ENCODE measurements at regions not wholly inside any gene's neighbourhood (a gene's known extent, or its start where the extent isn't known, plus 50 kb on each side); places are given as distances from the start of the nearest gene placed in this dataset.

GRCh38 chr3:176352716-176353334 is 844.5 kb downstream of the TBL1XR1 start:
- no peak for TF ChIP-seq CTCF (IDR thresholded peaks at IDR 0.05; ENCODE audit: insufficient read depth, low read length, severe bottlenecking)
- H3K27me3 ChIP-seq (ENCODE audit: control insufficient read depth, insufficient read depth, low read length), result no peaks in the 10 kb centered on the region
- H3K36me3 ChIP-seq (ENCODE audit: control insufficient read depth, insufficient read depth, low read length), result no peaks in the 10 kb centered on the region
- DNase-seq (ENCODE audit: low read depth), result peak; percentile 17
- H3K4me3 ChIP-seq (ENCODE audit: low read depth, low read length), result no peak overlapping the region
- no peak for FAIRE-seq

- FAIRE-seq, result no peak
- DNase-seq (ENCODE audit: low read depth), result no peak
- no peak for TF ChIP-seq CTCF (IDR thresholded peaks at IDR 0.05; ENCODE audit: insufficient read depth, low read length, severe bottlenecking)
These were observed 845.9 kb downstream of the TBL1XR1 start for GRCh38 chr3:176351408-176351807.

GRCh38 chr3:176349706-176350105 is 847.6 kb downstream of the TBL1XR1 start:
- no peak for TF ChIP-seq CTCF (IDR thresholded peaks at IDR 0.05; ENCODE audit: insufficient read depth, low read length, severe bottlenecking)
- Histone ChIP-seq H3K27me3 (ENCODE audit: control insufficient read depth, insufficient read depth, low read length) (no peaks in the 10 kb centered on the region), H3K4me3 (ENCODE audit: low read depth, low read length) (no peak overlapping the region), H3K36me3 (ENCODE audit: control insufficient read depth, insufficient read depth, low read length) (no peaks in the 10 kb centered on the region)
- FAIRE-seq (no peak), DNase-seq (ENCODE audit: low read depth) (no peak)

More at GRCh38 chr3:176351408-176351807, 845.9 kb downstream of the TBL1XR1 start:
- H3K27me3 ChIP-seq (ENCODE audit: control insufficient read depth, insufficient read depth, low read length), result no peaks in the 10 kb centered on the region
- H3K36me3 ChIP-seq (ENCODE audit: control insufficient read depth, insufficient read depth, low read length), result no peaks in the 10 kb centered on the region
- H3K4me3 ChIP-seq (ENCODE audit: low read depth, low read length), result no peak overlapping the region

DNA sequence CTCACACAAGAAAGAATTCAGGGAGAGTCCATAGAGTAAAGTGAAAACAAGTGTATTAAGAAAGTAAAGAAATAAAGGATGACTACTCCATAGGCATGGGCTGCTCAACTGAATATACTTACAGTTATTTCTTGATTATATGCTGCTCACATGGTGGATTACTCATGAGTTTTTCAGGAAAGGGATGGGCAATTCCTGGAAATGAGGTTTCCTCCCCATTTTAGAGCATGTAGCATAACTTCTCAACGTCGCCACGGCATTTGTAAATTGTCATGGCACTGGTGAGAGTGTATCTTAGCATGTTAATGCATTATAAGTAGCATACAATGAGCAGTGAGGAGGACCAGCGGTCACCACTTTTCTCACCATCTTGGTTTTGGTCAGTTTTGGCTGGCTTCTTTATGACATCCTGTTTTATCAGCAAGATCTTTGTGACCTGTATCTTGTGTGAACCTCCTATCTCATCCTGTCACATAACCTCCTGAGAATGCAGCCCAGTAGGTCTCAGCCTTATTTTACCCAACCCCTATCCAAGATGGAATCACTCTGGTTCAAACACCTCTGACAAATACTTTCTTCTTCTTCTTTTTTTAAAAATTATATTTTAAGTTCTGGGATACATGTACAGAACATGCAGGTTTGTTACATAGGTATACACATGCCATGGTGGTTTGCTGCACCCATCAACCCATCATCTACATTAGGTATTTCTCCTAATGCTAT is 849.7 kb downstream of the TBL1XR1 start:
- DNase-seq (ENCODE audit: low read depth) (no peak), FAIRE-seq (no peak)
- H3K4me3 ChIP-seq (ENCODE audit: low read depth, low read length), result no peak overlapping the region
- H3K36me3 ChIP-seq (ENCODE audit: control insufficient read depth, insufficient read depth, low read length), result no peaks in the 10 kb centered on the region
- no peaks in the 10 kb centered on the region for H3K27me3 ChIP-seq (ENCODE audit: control insufficient read depth, insufficient read depth, low read length)
- no peak for TF ChIP-seq CTCF (IDR thresholded peaks at IDR 0.05; ENCODE audit: insufficient read depth, low read length, severe bottlenecking)

GRCh38 chr3:176341963-176342362 is 855.3 kb downstream of the TBL1XR1 start:
- Histone ChIP-seq H3K36me3 (ENCODE audit: control insufficient read depth, insufficient read depth, low read length) (no peaks in the 10 kb centered on the region), H3K27me3 (ENCODE audit: control insufficient read depth, insufficient read depth, low read length) (no peaks in the 10 kb centered on the region), H3K4me3 (ENCODE audit: low read depth, low read length) (no peak overlapping the region)
- TF ChIP-seq CTCF (IDR thresholded peaks at IDR 0.05; ENCODE audit: insufficient read depth, low read length, severe bottlenecking), result no peak
- peak; percentile 52 for FAIRE-seq
- no peak for DNase-seq (ENCODE audit: low read depth)

Data from bronchial epithelial cell (primary cell).